Esophagus muscularis mucosa (tissue), 4 donors: ENCODE measurements at regions not wholly inside any gene's neighbourhood (a gene's known extent, or its start where the extent isn't known, plus 50 kb on each side); places are given as distances from the start of the nearest gene placed in this dataset.

Experiments
- CTCF ChIP-seq, 3 experiments: fragments of 200-600 bp in 2 of 3; fragments of 450-650 bp in 1 of 3; sonication (generic) in 2 of 3; IDR thresholded peaks; one replicate each; pipeline ENCODE4 v1.5.1; 2017 to 2019; ENCODE audit warnings: antibody characterized with exemption in 3 of 3, mild to moderate bottlenecking in 2 of 3, moderate library complexity in 1 of 3
- EP300 ChIP-seq: sonication (generic); formaldehyde crosslinking; IDR thresholded peaks from one replicate; pipeline ENCODE4 v1.6.1; 2017; ENCODE audit warnings: antibody characterized with exemption
- POLR2A ChIP-seq: fragments of 450-650 bp; IDR thresholded peaks from one replicate; pipeline ENCODE4 v1.6.1; 2017; ENCODE audit warnings: antibody characterized with exemption, moderate library complexity, mild to moderate bottlenecking, low read depth
- POLR2AphosphoS5 ChIP-seq, 2 donors: sonication (generic); formaldehyde crosslinking; IDR thresholded peaks; one replicate each; pipeline ENCODE4 v1.6.1; 2017; ENCODE audit warnings: antibody characterized with exemption in 2 of 2

GRCh38 chr2:65580824-65581223, 148.4 kb upstream of the SPRED2 start:
- TF ChIP-seq CTCF (IDR thresholded peaks at IDR 0.05), result no peak
- no peak for TF ChIP-seq POLR2AphosphoS5 (IDR thresholded peaks at IDR 0.05)
- no peak for TF ChIP-seq POLR2A
- no peak for TF ChIP-seq EP300
